ENCODE measurements at regions not wholly inside any gene's neighbourhood (a gene's known extent, or its start where the extent isn't known, plus 50 kb on each side); places are given as distances from the start of the nearest gene placed in this dataset.

DNA sequence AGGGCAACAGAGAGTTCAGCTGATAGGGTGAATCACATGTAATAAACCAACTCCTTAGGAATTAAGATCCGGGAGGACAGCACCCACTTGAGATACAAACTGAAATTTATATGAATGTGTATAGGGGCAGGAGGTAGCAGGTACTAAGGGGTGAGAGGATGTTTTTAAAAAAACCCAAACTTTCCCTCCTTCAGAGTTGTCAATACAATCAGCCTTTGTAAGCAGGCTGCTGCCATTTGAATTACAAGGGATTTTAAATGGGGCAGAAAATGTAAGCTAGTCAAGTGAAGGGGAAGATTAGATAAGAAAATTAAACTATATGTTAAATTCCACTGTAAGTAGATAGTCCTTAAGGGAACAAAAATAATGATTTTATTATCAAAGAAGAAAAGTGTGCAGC is 1239.7 kb upstream of the CELF4 start (continued):
- TF ChIP-seq ZNF274 (IDR thresholded peaks at IDR 0.05; ENCODE audit: borderline replicate concordance, extremely low read depth, low read length) (no peak), RFX5 (IDR thresholded peaks at IDR 0.05; ENCODE audit: borderline replicate concordance, low read depth, low read length) (no peak)

Measured in H1 (cell line).